Activated CD4-positive, alpha-beta T cell treated with anti-CD3 and anti-CD28 coated beads for 36 hours (primary cell): ENCODE measurements at regions not wholly inside any gene's neighbourhood (a gene's known extent, or its start where the extent isn't known, plus 50 kb on each side); places are given as distances from the start of the nearest gene placed in this dataset.

Experiments
- ATAC-seq: fragments of 200-7000 bp; cut with Tn5 transposase; one replicate; pipeline ENCODE4 v1.10.0; 2021; ENCODE audit warnings: mild to moderate bottlenecking, moderate library complexity
- CTCF ChIA-PET: fragments of 350-600 bp; sonication (Branson Sonifier 250); formaldehyde crosslinking; loops from one replicate; lab custom pipeline; 2021; ENCODE audit warnings: antibody characterized with exemption; lab: Charles Lee
- POLR2A ChIA-PET: fragments of 350-600 bp; sonication (Branson Sonifier 250); formaldehyde crosslinking; loops from one replicate; lab custom pipeline; 2021; ENCODE audit warnings: antibody characterized with exemption, inconsistent platforms; lab: Charles Lee
- DNase-seq: peaks from one replicate; pipeline ENCODE4 v3.0.0-alpha.2; 2020
- H3K27ac Mint-ChIP-seq: one replicate; pipeline ENCODE4 v1.8.0; 2021; ENCODE audit warnings: mixed read lengths
- H3K27me3 Mint-ChIP-seq: one replicate; pipeline ENCODE4 v1.8.0; 2021; ENCODE audit warnings: mixed read lengths
- H3K36me3 Mint-ChIP-seq: one replicate; pipeline ENCODE4 v1.8.0; 2021; ENCODE audit warnings: low read depth, mixed read lengths
- H3K4me1 Mint-ChIP-seq: one replicate; pipeline ENCODE4 v1.8.0; 2021; ENCODE audit warnings: mixed read lengths
- H3K4me3 Mint-ChIP-seq: one replicate; pipeline ENCODE4 v1.8.0; 2021; ENCODE audit warnings: mild to moderate bottlenecking, moderate library complexity, mixed read lengths
- H3K9me3 Mint-ChIP-seq: one replicate; pipeline ENCODE4 v1.8.0; 2021; ENCODE audit warnings: low read depth, mixed read lengths
- intact Hi-C, 2 experiments: fragments of 100-400 bp; cut with DNase I in 1 of 2; cut with micrococcal nuclease in 1 of 2; formaldehyde crosslinking; loops; one replicate each; pipeline versions ENCODE4 v1.14.2 to v1.15.1; 2022 to 2024; cut with DNase I, micrococcal nuclease

DNA sequence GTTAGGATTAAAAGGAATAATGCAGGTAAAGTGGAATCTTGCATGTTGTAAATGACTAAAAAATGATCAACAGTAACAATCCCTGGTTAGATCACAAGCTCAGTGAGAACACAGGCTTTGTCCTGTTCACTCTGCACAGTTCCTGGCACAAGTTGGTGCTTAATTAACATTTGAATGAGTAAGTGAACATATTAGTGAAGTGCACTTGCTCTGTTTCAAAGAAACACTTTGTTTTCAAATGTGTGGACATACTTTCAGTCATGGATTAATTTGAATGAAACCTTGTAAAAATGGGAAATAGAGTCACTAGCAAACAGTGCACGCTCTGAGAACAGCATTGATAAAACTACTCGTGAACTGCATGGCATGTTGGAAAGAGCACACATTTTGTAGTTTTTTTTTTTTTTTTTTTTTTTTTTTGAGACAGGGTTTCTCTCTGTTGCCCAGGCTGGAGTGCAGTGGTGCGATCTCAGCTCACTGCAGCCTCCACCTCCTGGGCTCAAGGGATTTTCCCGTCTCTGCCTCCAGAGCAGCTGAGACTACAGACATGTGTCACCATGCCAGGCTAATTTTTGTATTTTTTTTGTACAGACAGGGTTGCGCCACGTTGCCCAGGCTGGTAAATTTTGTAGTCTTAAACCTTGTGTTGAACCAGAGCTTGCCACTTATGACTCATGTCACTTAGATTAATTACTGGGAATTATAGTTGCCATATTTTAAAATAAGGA lies 159.9 kb downstream of the LURAP1L start:
- no peak overlapping the region for H3K27ac Mint-ChIP-seq
- no peaks in the 10 kb centered on the region for H3K27me3 Mint-ChIP-seq
- DNase-seq (no peak), ATAC-seq (no peak)
- ChIA-PET POLR2A (no interaction called here), CTCF (no interaction called here)
- no peaks in the 10 kb centered on the region for H3K4me1 Mint-ChIP-seq
- H3K36me3 Mint-ChIP-seq, result no peaks in the 10 kb centered on the region
- peaks cover 6% of the 10 kb centered on the region for H3K9me3 Mint-ChIP-seq
- intact Hi-C loops, result no loop called here
- H3K4me3 Mint-ChIP-seq, result no peak overlapping the region

DNA sequence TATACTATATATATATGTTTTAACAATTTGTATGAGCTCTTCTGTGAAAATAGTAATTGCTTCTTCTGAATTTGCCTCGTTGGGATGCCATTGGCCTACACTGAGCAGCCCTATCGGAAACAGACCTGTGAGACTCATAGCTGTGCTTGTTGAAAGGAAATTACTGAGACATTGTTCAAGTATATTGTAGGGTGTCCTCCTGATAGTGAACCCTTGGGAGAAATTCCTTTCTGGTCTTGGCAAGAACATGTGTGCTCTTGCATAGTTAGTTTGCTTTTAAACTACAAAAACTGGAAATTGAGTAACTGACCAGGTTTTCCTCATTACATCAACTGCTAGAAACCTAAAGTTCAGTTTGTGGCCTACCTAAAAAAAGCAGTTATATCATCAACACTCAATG lies 160.9 kb downstream of the LURAP1L start:
- H3K4me1 Mint-ChIP-seq, result no peaks in the 10 kb centered on the region
- ATAC-seq (no peak), DNase-seq (no peak)
- intact Hi-C loops, result no loop called here
- H3K36me3 Mint-ChIP-seq, result no peaks in the 10 kb centered on the region
- ChIA-PET CTCF (no interaction called here), POLR2A (no interaction called here)
- H3K27me3 Mint-ChIP-seq, result no peaks in the 10 kb centered on the region
- peaks cover 3% of the 10 kb centered on the region for H3K9me3 Mint-ChIP-seq
- H3K27ac Mint-ChIP-seq, result no peak overlapping the region
- H3K4me3 Mint-ChIP-seq, result no peak overlapping the region

DNA sequence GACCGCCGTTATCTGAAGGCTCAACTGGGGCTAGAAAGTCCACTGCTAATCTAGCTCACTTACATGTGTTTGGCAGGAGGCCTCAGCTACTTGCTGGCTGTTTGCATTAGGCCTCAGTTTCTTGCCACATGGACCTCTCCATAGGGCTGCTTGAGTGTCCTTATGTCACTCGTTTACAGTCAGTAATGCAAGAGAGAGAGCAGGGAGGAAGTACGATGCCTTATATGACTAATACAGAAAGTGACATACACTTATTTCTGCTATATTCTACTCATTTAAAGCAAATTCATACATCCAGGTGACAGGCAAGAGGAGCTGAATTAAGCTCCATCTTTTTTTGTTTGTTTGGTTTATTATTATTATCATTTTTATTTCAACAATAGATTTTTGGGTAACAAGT lies 179.6 kb downstream of the LURAP1L start:
- Mint-ChIP-seq H3K4me3 (no peak overlapping the region), H3K4me1 (no peaks in the 10 kb centered on the region), H3K27ac (no peak overlapping the region), H3K36me3 (no peaks in the 10 kb centered on the region), H3K9me3 (peaks cover 21% of the 10 kb centered on the region), H3K27me3 (no peaks in the 10 kb centered on the region)
- intact Hi-C loops, result no loop called here
- ChIA-PET POLR2A (no interaction called here), CTCF (no interaction called here)
- DNase-seq (no peak), ATAC-seq (no peak)

DNA sequence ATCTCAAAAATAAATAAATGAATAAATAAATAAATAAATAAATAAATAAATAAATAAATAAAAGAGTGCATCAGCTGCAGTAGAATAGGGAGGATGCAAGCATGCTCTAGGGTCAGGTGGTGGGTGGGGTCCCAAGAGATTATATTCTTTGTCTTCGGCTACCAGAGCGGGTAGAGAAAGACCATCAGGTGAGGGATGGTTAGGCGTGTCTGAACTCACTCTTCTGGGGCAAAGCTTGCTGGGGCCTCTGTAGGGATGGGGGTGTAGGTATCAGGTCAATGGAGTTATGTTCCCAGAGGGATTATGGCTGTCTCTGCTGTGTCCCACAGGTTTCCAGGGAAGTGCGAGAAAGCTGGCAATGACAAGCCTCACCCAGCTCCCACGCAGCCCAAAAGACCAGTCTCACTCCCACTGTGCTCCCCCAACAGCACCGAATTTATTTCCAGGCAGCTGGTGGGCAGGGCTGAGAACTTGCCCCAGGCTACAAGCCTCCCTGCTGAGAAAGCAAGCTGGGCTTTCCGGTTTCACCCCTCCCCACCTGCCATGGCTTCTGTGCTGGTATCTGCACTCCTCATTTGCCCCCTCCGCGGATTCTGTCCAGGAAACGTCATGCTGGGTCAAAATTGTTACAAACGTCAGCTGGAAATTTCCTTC lies 180.8 kb downstream of the LURAP1L start:
- no peaks in the 10 kb centered on the region for H3K27me3 Mint-ChIP-seq
- H3K9me3 Mint-ChIP-seq, result peaks cover 17% of the 10 kb centered on the region
- ChIA-PET CTCF (no interaction called here), POLR2A (no interaction called here)
- ATAC-seq (no peak), DNase-seq (no peak)
- no peak overlapping the region for H3K27ac Mint-ChIP-seq
- intact Hi-C loops, result no loop called here
- H3K4me1 Mint-ChIP-seq, result no peaks in the 10 kb centered on the region
- no peaks in the 10 kb centered on the region for H3K36me3 Mint-ChIP-seq
- H3K4me3 Mint-ChIP-seq, result no peak overlapping the region

DNA sequence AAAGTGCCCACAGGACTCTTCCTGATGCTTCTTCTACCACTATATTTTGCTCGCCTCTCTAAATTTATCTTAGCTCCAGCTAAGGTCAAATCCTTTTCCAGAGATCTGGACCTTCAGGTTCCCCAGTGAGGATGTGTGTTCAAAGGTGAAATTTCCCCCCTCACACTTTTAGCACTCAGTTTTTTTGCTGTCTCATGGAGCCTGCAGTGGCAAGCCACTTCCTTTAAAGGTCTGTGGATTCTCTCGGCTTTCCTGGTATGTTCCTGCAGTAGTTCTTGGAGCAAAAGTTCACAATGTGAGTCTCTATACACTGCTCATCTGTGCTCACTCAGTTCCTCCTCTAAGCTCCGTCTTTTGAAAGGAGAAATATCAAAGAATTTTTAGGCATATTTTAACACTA lies 181.4 kb downstream of the LURAP1L start:
- POLR2A ChIA-PET, result no interaction called here
- no peak overlapping the region for H3K27ac Mint-ChIP-seq
- ATAC-seq, result no peak
- H3K27me3 Mint-ChIP-seq, result no peaks in the 10 kb centered on the region
- DNase-seq, result no peak
- H3K4me3 Mint-ChIP-seq, result no peak overlapping the region
- intact Hi-C loops, result no loop called here
- no peaks in the 10 kb centered on the region for H3K4me1 Mint-ChIP-seq
- peaks cover 17% of the 10 kb centered on the region for H3K9me3 Mint-ChIP-seq
- H3K36me3 Mint-ChIP-seq, result no peaks in the 10 kb centered on the region
- CTCF ChIA-PET, result no interaction called here

DNA sequence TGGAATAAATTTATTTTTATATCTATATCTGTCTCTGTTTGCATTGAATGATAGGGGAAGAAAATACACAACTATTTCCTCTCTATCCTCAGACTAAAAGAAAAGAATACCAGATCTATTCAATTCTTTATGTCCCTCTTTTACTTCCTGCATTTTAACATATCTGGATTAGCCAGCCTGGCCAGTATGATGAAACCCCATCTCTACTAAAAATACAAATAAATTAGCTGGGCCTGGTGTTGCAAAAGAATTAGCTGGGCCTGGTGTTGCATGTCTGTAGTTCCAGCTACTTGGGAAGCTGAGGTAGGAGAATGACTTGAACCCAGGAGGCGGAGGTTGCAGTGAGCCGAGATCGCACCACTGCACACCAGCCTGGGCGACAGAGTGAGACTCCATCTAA lies 182.0 kb downstream of the LURAP1L start:
- Mint-ChIP-seq H3K27ac (no peak overlapping the region), H3K27me3 (no peaks in the 10 kb centered on the region), H3K4me1 (no peaks in the 10 kb centered on the region), H3K4me3 (no peak overlapping the region), H3K36me3 (no peaks in the 10 kb centered on the region), H3K9me3 (peaks cover 15% of the 10 kb centered on the region)
- POLR2A ChIA-PET, result no interaction called here
- intact Hi-C loops, result no loop called here
- ATAC-seq (no peak), DNase-seq (no peak)
- CTCF ChIA-PET, result no interaction called here

DNA sequence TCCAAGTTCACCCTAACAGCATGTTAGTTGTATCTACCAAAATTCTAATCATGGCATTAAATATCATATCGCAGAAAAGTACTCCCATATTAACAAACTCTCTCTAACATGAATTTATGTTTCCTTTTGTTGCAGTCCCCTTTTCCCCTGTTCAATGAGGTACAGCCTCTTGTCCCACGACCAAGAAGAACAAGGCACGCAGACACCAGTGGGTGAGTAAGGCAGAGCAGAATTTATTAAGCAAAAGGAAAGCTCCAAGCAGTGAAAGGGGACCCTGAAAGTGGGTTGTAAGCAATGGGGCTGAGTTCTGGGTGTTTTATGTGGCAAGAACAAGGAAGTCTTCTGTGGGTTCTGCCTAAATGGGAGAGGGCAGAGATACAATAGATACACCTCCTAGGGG lies 183.5 kb downstream of the LURAP1L start:
- Mint-ChIP-seq H3K36me3 (no peaks in the 10 kb centered on the region), H3K27ac (no peak overlapping the region), H3K27me3 (no peaks in the 10 kb centered on the region), H3K4me3 (no peak overlapping the region), H3K9me3 (peaks cover 12% of the 10 kb centered on the region), H3K4me1 (no peaks in the 10 kb centered on the region)
- CTCF ChIA-PET, result no interaction called here
- no peak for DNase-seq
- POLR2A ChIA-PET, result no interaction called here
- no peak for ATAC-seq
- intact Hi-C loops, result no loop called here

DNA sequence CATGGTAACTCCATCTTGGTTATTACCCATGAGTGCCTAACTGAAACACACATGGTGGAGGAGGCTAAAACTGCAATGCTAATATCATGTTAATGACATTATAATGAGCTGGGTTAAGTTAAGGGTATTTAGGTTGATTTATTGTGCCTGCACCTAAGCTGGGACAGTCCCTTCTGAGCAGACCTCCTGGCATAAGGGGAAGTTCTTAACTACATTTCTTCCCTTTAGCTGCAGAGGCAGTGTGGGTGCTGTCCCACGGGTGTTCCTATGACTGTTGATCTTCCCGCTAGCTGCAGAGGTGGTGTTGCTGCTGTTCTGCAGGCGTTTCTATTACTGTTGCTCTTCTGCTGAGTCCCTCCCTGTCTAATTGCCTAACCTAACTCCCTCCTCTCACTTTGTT lies 183.9 kb downstream of the LURAP1L start:
- peaks cover 10% of the 10 kb centered on the region for H3K9me3 Mint-ChIP-seq
- no peak overlapping the region for H3K4me3 Mint-ChIP-seq
- CTCF ChIA-PET, result no interaction called here
- ATAC-seq, result no peak
- no peaks in the 10 kb centered on the region for H3K4me1 Mint-ChIP-seq
- H3K36me3 Mint-ChIP-seq, result no peaks in the 10 kb centered on the region
- H3K27me3 Mint-ChIP-seq, result no peaks in the 10 kb centered on the region
- DNase-seq, result no peak
- intact Hi-C loops, result no loop called here
- no peak overlapping the region for H3K27ac Mint-ChIP-seq
- POLR2A ChIA-PET, result no interaction called here

DNA sequence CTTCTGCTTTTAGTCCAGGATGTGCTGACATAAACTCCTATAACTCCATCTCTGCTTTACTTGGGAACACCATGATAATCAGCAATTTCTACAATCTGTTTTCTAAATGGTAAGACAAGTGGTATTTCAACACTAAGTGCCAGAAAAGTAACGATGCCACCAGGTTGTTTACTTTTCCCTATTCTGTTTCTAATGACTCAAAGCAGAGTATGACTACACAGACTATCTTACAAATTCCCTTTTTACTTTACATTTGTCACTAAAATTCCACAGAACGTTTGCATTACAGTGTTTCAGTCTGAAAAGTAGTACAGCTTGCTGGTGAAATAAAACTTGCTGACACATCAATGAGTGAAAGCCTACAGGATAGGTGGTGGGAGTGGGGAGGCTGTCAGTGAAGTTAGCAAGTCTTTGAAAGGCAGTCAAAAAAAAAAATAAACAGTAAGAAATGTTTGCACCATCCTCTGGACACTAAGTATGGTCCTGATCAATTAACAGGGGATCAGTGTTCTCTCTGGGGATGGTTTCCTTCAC lies 186.5 kb downstream of the LURAP1L start:
- H3K27me3 Mint-ChIP-seq, result no peaks in the 10 kb centered on the region
- CTCF ChIA-PET, result no interaction called here
- no peaks in the 10 kb centered on the region for H3K4me1 Mint-ChIP-seq
- POLR2A ChIA-PET, result no interaction called here
- ATAC-seq (no peak), DNase-seq (no peak)
- intact Hi-C loops, result no loop called here
- no peak overlapping the region for H3K27ac Mint-ChIP-seq
- H3K4me3 Mint-ChIP-seq, result no peak overlapping the region
- H3K9me3 Mint-ChIP-seq, result peaks cover 10% of the 10 kb centered on the region
- no peaks in the 10 kb centered on the region for H3K36me3 Mint-ChIP-seq

DNA sequence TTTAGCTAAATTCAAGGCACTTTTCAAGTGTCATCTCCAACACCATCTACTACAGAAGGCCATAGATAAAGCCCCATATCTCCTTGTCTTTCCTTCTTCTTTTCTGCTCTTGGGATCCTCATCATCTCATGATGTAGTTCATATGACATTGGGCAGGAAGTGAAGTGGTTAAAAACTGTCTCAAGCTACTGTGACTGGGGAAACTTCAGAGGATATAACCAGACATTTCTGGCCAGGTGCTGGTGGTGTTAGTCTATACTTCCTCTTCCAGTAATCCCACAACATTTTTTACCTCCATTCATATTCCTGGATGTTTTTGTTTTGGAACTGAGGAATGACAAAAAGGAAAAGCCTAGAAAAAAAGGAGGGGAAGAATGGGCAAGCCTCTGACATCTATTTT lies 188.7 kb downstream of the LURAP1L start:
- intact Hi-C loops, result no loop called here
- ATAC-seq (no peak), DNase-seq (no peak)
- ChIA-PET POLR2A (no interaction called here), CTCF (no interaction called here)
- no peak overlapping the region for H3K27ac Mint-ChIP-seq
- peaks cover 7% of the 10 kb centered on the region for H3K9me3 Mint-ChIP-seq
- no peak overlapping the region for H3K4me3 Mint-ChIP-seq
- no peaks in the 10 kb centered on the region for H3K4me1 Mint-ChIP-seq
- H3K36me3 Mint-ChIP-seq, result no peaks in the 10 kb centered on the region
- no peaks in the 10 kb centered on the region for H3K27me3 Mint-ChIP-seq

DNA sequence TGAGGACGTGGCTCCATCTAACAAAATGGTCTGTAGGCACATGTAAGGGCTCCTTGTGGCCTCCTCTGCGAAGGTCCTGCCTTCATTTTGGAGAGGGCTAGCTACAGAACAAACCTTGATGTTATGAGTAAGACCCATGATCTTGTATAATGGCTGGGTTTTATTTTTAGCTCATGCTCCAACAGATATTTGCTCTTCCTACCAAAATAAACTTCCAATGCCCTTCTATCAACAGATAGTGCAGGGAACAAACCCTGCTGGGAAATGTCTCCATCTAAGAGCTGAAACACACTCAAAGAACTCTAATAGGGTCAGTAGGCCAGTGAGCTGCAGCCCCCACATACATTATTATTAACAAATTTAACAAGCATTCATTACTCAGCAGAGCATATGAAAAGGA lies 189.5 kb downstream of the LURAP1L start:
- ATAC-seq (no peak), DNase-seq (no peak)
- Mint-ChIP-seq H3K4me1 (no peaks in the 10 kb centered on the region), H3K36me3 (no peaks in the 10 kb centered on the region), H3K4me3 (no peak overlapping the region), H3K27ac (no peak overlapping the region), H3K9me3 (peaks cover 3% of the 10 kb centered on the region), H3K27me3 (no peaks in the 10 kb centered on the region)
- intact Hi-C loops, result no loop called here
- CTCF ChIA-PET, result no interaction called here
- POLR2A ChIA-PET, result no interaction called here

DNA sequence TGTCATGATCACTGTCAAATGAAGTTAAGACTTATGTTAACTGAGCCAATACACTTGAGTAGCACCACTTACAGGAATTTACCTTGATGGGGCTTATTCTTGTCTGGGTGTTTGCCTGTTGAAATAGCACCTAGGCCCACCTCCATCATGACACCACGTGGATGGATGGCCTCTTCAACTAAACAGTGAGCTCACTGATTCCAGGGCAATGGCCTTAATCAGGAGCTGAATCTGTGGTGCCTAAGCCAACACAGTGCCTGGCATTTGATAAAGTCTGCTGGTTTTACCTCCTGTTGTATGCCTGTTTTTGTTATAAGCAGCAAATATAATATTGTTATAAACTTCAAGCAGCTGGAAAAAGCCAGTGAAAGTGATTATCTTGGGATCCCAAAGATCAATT lies 190.5 kb downstream of the LURAP1L start:
- Mint-ChIP-seq H3K4me3 (no peak overlapping the region), H3K36me3 (no peaks in the 10 kb centered on the region), H3K27ac (no peak overlapping the region), H3K27me3 (no peaks in the 10 kb centered on the region), H3K4me1 (no peaks in the 10 kb centered on the region), H3K9me3 (peaks cover 3% of the 10 kb centered on the region)
- ATAC-seq (no peak), DNase-seq (no peak)
- ChIA-PET POLR2A (no interaction called here), CTCF (interaction anchor here (0.8 kb wide), 1 partner anchor 12 kb away, joined by 3 read pairs; no protein-coding TSS in a partner anchor)
- intact Hi-C loops, result no loop called here
